Skin epidermis (tissue), 12 donors: ENCODE measurements at regions not wholly inside any gene's neighbourhood (a gene's known extent, or its start where the extent isn't known, plus 50 kb on each side); places are given as distances from the start of the nearest gene placed in this dataset.
"Not testable (repeated sequence)": the region's sequence is repeated elsewhere in the genome, so short reads cannot be mapped to it uniquely, and the experiment has no call there.

Source experiments
- H3K27ac ChIP-seq, 21 experiments: fragments of 200-600 bp; sonication (generic) in 11 of 21; one replicate each; pipeline ENCODE4 v1.5.0; 2020; ENCODE audit warnings: mild to moderate bottlenecking in 3 of 21, inconsistent platforms in 2 of 21, moderate library complexity in 2 of 21
- H3K4me3 ChIP-seq, 7 experiments: fragments of 200-600 bp; sonication (generic) in 2 of 7; one replicate each; pipeline ENCODE4 v1.5.0; 2020; ENCODE audit warnings: inconsistent platforms in 2 of 7, mild to moderate bottlenecking in 2 of 7, moderate library complexity in 1 of 7

- Histone ChIP-seq H3K4me3 (no peak overlapping the region), H3K27ac (peak overlapping the region in 4 of 21 experiments; percentile 9 to 81 (median 56))
These were observed 114.0 kb downstream of the CYP26B1 start for GRCh38 chr2:72033636-72034035.

- Histone ChIP-seq H3K27ac (peak overlapping the region in 13 of 21 experiments; percentile 1 to 81 (median 40)), H3K4me3 (no peak overlapping the region)
These were observed 115.1 kb downstream of the CYP26B1 start for GRCh38 chr2:72032481-72033041.

DNA sequence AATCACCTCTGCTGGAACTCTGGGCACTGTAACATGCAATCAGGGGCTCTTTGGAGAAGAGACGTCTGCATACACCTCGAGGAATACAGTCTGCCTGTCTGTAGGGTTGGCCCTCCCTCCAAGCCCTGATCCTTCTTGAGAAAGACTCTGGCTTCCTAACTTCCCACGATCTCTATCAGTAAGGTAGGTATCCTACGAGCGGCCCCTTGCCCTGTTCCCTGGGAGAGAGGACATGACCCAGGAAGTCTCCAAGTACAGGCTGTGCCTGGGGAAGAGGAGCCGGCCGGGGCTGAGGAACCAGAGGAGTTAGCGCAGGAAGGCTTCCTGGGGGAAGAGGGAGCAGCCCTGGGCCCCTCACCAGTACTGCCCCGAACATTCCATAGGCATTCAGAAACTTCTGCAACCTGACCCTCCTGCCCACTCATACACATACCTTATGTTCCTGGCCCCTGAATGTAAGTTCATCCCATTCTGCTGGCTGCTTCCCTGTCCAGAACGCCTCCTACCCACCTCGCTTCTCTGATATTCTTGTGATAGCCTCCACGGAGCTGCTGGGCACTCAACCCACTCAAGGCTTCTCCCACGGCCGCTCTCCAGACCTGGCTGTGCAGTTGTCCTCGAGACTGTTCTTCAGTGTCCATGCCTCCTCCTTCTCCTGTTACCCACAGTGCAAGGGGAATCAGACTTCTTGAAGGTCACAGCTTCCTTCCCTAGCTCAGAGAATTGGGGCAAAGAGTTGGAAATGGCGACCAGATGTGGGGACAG lies 116.1 kb downstream of the CYP26B1 start:
- Histone ChIP-seq H3K27ac (peak overlapping the region in 13 of 21 experiments; percentile 1 to 81 (median 47)), H3K4me3 (no peak overlapping the region)

- H3K4me3 ChIP-seq = no peak overlapping the region
- peak overlapping the region in 1 of 21 experiments; percentile 4 for H3K27ac ChIP-seq
These were observed 118.7 kb downstream of the CYP26B1 start for GRCh38 chr2:72028996-72029395.

DNA sequence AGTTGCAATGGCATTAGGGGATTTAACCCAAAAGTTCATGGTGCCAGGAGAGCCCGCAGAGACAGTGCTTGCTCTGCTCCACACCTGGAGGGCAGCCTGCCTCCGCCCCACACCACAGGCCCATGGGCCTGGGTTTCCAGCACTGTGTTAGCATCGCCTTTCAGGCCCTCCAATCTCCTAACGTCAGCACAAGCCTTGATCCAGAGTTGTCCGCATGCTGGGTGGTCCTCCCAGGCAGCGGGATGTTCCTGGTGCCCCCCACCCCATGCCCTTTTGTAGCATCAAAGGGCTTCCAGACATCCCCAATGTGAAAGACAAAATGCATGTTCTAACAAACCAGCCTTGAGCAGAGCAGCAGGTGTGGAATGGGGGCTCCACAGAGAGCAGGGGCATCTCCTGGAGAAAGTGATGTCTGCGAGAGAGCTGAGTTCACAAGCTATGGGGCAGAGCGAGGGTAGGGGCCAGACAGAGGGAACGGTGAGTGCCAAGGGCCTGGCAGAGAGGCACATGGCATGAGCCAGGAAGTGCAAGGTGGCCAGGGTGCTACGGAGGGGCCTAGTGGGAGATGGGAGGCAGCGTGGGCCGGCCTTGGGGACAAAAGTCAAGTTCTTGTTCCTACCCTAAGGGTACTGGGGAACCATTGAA lies 119.2 kb downstream of the CYP26B1 start:
- Histone ChIP-seq H3K4me3 (no peak overlapping the region), H3K27ac (peak overlapping the region in 1 of 21 experiments; percentile 4)

- H3K27ac ChIP-seq = peak overlapping the region in 2 of 21 experiments; percentile 40 to 54
These were observed 120.1 kb downstream of the CYP26B1 start for GRCh38 chr2:72027426-72028161.

GRCh38 chr2:72026819-72027425 lies 120.7 kb downstream of the CYP26B1 start:
- H3K27ac ChIP-seq = peak overlapping the region in 2 of 21 experiments; percentile 40 to 54
- H3K4me3 ChIP-seq = no peak overlapping the region

More at GRCh38 chr2:72027426-72028161, 120.1 kb downstream of the CYP26B1 start:
- H3K4me3 ChIP-seq = no peak overlapping the region

DNA sequence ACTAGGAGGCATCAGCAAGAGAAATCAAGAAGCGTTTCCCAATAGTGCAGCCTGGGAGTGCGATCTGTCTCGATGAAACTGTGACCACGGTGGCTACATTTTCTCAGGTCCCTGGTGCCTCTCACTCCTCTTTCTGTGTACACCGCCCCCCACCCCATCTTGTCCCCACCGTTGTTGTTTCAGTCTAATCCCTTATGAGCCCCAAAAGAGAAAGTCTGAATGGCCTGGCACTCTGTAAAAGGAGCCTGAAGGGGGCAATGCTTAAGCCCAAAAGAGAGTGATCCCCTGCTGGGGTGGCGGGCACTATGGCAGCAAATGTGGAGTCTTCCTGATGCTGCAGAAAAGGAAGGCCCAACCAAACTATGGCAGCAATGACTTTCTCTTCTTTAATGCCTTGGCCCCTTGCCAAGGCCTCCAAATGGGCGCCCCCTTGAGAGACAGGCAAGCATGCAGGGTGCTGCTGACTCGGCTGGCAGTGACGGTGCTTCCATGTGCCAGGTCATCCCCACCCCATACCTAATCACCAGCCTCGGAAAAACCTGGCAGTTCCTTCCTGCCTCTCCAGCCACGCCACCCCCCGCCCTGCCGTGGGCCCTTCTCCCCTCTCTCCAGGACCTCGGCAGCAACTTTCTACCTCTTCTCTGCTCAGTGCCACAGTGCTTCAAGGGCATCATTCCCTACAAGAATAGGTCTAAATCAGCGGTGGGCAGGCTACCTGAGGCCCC lies 123.0 kb downstream of the CYP26B1 start:
- H3K27ac ChIP-seq = no peak overlapping the region
- H3K4me3 ChIP-seq = no peak overlapping the region

- H3K27ac ChIP-seq = no peak overlapping the region
These were observed 123.8 kb downstream of the CYP26B1 start for GRCh38 chr2:72023678-72024390.

GRCh38 chr2:72021371-72021770 lies 126.3 kb downstream of the CYP26B1 start:
- not testable (repeated sequence) for H3K4me3 ChIP-seq, H3K27ac ChIP-seq

More at GRCh38 chr2:72023678-72024390, 123.8 kb downstream of the CYP26B1 start:
- H3K4me3 ChIP-seq = no peak overlapping the region

- no peak overlapping the region for H3K4me3 ChIP-seq
- H3K27ac ChIP-seq = no peak overlapping the region
These were observed 132.4 kb downstream of the CYP26B1 start for GRCh38 chr2:72015266-72015665.

- H3K4me3 ChIP-seq = no peak overlapping the region
- H3K27ac ChIP-seq = no peak overlapping the region
These were observed 132.8 kb downstream of the CYP26B1 start for GRCh38 chr2:72014831-72015230.

GRCh38 chr2:72013726-72014125 lies 133.9 kb downstream of the CYP26B1 start:
- Histone ChIP-seq H3K27ac (peak overlapping the region in 3 of 21 experiments; percentile 14 to 63 (median 22)), H3K4me3 (no peak overlapping the region)

DNA sequence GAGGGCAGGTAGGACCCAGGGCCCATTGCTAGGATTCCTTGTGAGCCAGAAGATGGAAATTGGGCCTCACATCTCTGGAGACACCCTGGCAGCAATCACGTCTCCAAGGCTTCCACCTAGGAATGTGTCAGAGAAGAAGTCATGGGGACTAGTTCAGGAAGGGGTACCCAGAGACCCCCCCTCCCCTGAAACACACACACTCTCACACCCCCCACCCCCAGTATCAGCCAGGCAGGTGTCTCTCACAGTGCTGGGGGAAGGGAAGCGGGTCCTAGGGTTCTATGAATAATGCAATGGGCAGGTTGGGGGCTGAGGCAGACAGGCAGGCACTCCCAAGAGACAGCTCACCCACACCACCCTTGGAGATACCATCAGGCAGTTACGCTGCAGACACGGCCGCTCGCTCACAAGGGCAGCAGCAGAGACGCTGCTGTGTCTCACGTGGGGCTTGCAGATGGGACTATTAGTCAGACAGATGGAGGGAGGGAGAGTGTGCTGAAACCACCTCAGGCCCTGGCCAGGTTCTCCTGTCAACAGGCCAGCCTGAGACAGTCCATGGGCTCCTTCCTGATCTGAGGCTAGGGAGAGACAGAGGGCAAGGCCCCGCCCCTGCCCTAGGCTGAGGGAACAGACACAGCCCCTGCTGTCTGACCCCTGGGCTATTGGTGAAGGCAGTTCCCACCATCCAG lies 134.6 kb downstream of the CYP26B1 start:
- H3K27ac ChIP-seq = peak overlapping the region in 4 of 21 experiments; percentile 13 to 63 (median 18)

DNA sequence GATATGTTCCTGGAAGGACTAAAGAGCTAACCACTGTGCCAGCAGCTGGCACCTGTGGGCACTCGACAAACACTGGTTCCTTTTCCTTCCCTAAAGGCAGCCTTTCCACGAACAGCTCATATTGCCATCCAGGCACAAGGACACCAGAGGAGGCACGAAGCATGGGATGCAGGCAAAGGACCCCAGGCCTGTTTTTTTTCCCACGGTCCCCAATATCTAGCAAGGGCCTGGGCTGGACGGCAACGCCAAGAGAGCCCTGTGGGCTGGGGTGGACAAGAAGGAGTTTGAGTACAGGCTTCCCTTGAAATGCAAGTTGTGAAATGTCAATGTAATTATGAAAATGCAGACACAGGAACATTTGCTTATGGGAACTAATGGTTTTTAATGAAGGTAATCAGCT lies 135.9 kb downstream of the CYP26B1 start:
- Histone ChIP-seq H3K4me3 (no peak overlapping the region), H3K27ac (no peak overlapping the region)

More for the DNA sequence above, 134.6 kb downstream of the CYP26B1 start:
- no peak overlapping the region for H3K4me3 ChIP-seq

- Histone ChIP-seq H3K4me3 (no peak overlapping the region), H3K27ac (no peak overlapping the region)
These were observed 136.3 kb downstream of the CYP26B1 start for GRCh38 chr2:72011370-72011689.

DNA sequence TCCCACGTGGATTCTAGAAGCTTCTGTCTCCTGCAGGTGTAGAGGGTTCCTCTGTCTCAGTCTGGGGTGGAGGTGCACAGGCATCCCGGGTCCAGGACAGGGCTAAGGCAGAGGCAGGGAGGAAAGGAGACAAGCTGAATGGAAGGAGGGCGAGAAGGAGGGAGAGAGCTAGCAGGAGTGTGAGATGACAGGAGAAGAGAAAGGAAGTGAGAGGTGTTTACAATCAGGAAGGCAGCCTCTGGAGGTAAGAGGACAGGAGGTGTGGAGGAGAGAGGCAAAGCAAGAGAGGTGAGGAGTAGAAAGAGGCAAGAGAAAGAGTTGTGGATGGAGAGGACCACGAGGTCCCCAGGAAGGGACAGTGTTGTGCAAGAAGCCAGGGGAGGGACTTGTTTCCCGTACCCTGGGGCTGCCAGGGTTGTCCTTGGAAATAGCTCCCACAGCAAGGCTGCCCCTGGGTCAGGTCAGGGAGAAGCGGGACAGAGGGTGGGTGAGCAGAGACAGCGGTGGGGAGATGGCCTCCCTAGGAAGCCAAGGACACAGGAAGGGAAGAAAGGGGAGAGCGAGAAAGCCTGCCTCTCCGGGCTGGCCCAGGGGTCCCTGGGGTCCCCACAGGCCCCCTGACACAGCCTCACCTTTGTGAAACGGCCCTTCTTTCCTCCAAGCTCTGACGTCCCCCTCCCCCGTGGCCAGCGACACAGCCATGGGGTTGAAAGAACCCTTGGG lies 136.9 kb downstream of the CYP26B1 start:
- no peak overlapping the region for H3K4me3 ChIP-seq
- H3K27ac ChIP-seq = no peak overlapping the region
